GM23248 (cell line): ENCODE measurements at regions not wholly inside any gene's neighbourhood (a gene's known extent, or its start where the extent isn't known, plus 50 kb on each side); places are given as distances from the start of the nearest gene placed in this dataset.

Experiments used
- EZH2 ChIP-seq: fragments of 200-600 bp; sonication (generic); IDR thresholded peaks from 2 replicates; pipeline ENCODE4 v1.6.1; 2018; ENCODE audit warnings: antibody characterized with exemption, mild to moderate bottlenecking; ENCODE audit not compliant: insufficient read depth, poor library complexity, severe bottlenecking
- EZH2phosphoT487 ChIP-seq: fragments of 200-600 bp; sonication (generic); IDR thresholded peaks from 2 replicates; pipeline ENCODE4 v1.6.1; 2018; ENCODE audit warnings: antibody characterized with exemption, moderate library complexity, mild to moderate bottlenecking, low read depth; ENCODE audit not compliant: insufficient read depth

DNA sequence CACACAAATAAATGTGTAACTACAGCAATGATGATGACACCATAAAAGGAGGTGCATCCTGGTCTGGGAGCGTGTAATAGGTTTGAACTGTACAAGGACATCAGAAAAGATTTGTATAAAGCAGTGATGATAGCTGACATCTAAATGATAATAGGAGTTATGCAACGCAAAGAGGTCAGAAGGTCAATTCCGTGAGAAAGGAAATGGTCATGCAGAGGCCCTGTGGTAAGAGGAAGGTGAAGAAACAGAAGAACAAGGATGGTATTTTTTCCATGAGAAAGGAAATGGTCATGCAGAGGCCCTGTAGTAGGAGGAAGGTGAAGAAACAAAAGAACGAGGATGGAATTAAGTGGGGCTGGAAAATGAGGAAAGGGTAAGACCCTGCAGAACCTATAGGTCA is 106.7 kb upstream of the TMPO start:
- TF ChIP-seq EZH2 (no peak), EZH2phosphoT487 (no peak)
